Epithelial cell of proximal tubule (primary cell): ENCODE measurements at regions not wholly inside any gene's neighbourhood (a gene's known extent, or its start where the extent isn't known, plus 50 kb on each side); places are given as distances from the start of the nearest gene placed in this dataset.

Experiments used
- DNase-seq: peaks from one replicate; pipeline ENCODE4 v3.0.0-alpha.2; 2011; ENCODE audit warnings: low read depth
- H3K4me3 ChIP-seq: 2 replicates; pipeline ENCODE4 v1.5.1; 2011; ENCODE audit warnings: low read depth, mild to moderate bottlenecking, low read length
- TF ChIP-seq, protein P1 (sequence below): conservative IDR thresholded peaks from 2 replicates; pipeline ENCODE4 v1.5.1; 2012; ENCODE audit warnings: low read depth, mild to moderate bottlenecking, low read length

DNA sequence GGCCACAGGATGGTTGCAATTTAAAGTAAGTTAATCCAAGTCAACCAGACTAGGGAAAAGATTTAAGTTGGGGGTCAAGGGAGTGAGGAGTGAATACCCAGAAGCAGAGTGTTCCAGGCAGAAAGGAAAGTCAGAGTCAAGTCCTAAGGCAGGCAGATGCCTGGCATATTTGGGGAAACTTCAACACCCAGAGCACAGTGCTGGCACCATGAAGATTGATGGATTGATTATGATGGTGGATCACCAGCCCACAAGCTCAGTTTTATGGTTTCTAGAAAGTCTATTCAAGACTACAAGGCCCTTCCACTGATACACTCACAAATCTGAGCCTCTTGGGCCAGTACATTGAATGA, 100.1 kb upstream of the DUSP10 start:
- no peak for DNase-seq
- no peak overlapping the region for H3K4me3 ChIP-seq
- TF ChIP-seq, protein P1, sequence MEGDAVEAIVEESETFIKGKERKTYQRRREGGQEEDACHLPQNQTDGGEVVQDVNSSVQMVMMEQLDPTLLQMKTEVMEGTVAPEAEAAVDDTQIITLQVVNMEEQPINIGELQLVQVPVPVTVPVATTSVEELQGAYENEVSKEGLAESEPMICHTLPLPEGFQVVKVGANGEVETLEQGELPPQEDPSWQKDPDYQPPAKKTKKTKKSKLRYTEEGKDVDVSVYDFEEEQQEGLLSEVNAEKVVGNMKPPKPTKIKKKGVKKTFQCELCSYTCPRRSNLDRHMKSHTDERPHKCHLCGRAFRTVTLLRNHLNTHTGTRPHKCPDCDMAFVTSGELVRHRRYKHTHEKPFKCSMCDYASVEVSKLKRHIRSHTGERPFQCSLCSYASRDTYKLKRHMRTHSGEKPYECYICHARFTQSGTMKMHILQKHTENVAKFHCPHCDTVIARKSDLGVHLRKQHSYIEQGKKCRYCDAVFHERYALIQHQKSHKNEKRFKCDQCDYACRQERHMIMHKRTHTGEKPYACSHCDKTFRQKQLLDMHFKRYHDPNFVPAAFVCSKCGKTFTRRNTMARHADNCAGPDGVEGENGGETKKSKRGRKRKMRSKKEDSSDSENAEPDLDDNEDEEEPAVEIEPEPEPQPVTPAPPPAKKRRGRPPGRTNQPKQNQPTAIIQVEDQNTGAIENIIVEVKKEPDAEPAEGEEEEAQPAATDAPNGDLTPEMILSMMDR = no peak

DNA sequence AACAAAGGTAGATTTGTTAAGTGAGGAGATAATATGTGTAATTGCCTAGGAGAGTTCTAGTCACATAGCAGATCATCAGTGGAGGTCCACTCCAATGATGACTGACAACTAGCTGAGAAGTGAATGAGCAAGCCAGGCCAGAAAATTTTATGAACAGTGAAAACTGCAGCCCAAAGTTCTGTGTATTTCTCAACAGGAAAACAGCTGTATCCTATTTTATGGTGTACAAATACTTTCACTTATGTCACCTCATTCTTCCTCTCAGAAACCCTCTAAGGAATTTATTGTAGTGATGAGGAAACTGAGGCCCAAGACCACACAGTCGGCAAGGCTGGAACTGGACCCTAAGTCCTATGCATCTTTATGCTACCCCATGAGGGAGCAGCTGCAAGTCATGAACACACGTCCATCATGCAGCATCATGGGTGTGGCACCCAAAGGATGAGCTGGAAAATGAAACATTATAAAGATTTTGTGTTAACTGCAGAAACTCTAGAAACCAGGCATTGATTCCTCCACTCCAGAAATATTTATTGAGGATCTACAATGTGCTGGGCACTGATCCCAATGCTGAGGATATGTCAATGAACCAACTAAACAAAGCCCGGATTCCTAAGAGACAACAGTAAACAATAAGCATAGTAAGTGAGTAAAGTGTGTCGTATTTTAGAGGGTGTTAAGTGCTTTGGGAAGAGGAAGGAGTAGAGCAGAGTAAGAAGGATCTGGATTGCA, 99.5 kb upstream of the DUSP10 start:
- no peak overlapping the region for H3K4me3 ChIP-seq
- DNase-seq = no peak
- TF ChIP-seq, protein P1 = no peak

DNA sequence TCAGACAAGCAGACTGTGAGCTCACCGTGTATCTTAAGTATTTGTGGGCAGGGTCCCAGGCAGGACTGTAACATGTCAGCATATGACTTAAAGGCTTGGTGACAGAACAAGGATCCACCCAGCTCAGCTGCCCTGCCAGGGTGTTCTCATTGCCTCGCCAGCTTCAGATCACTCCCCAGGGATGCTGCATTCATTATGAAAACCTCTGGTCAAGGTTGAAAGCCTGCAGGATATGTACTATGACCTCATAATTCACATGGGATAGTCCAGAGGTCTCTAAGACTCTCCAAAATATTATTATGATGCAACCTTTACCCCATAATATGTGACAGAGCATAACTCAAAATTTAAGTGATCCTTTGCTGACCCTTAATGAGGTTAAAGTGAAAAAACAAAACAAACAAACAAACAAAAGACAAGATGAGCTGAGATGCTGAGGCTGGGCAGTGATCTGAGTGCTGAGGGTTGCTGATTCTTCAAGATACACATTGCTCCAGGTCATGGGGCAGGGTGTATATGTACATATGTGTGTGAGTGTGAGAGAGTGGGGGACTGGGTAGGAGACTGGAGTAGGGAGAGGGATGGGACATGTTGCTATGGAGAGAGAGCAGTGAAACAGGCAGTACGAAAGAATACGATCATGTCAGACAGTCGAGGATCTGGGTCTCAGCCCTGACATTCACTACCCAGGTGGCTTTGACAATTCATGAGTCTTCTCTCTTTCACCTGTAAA, 98.8 kb upstream of the DUSP10 start:
- no peak overlapping the region for H3K4me3 ChIP-seq
- DNase-seq = peak; percentile 83
- TF ChIP-seq, protein P1 = no peak

DNA sequence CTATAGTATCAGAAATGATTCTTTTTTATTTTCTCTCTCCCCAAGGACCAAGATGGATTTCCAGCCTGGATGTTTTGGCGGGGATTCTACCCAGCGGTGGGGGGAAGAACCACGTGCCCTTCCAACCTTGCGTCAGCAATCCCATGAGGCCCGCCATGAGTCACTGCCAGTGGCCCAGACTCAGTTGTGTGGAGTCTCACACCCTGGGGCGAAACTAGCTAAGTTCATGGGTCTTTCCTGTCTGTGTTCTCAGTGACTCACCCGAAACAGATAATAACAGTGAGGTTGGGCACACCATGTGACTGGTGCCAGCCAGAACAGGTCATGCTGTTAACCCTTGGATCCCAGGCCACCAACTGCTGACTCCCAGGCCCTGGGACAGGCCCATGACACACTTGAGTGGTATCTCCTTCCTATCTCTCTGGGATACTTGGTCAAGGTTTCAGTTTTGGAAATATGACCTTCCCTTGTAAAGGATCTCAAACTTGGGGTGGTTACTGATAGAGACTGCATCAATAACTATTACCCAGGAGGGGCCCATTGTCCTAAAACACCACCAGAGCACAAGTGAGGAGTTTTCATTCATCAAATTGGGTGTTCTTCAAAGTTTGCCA, 98.0 kb upstream of the DUSP10 start:
- no peak overlapping the region for H3K4me3 ChIP-seq
- TF ChIP-seq, protein P1 = no peak
- peak; percentile 98 for DNase-seq

DNA sequence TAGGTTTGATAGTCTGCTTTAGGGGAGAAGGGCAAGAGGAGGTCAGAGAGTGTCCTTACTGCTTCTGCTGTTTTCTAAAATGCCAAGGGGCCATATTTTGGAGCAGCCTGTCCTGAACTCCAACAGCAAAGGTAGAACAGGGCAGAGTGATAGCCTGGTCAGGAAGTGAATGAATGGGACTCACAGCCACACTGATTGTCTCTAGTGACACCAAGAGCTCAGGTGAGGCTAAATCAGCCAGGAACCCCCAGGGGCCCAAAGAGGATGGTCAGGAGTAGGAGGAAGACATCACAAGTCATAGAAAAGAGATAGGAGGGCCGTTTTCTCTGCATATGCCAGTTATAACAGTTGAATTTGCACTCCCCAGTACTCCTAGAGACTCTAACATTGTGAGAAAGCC, 97.4 kb upstream of the DUSP10 start:
- no peak overlapping the region for H3K4me3 ChIP-seq
- DNase-seq = no peak
- TF ChIP-seq, protein P1 = no peak

DNA sequence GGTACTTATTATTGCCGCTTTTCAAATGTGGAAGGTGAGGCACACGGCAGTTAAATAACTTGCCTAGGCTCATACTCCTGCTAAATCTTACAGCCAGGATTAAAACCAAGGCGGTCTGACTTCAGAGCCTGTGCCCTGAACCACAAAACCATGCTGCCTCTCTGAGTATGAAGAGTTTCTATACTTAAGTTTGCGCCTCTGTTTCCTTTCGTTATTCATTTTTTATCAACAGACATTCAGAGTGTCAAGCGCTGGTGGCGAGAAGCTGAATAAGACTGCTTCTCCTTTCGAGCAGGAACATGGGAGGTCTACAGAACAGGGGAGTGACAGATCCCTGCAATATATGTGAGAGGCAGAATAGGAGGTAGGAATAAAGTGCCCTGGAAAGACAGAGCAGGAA, 96.0 kb upstream of the DUSP10 start:
- no peak for DNase-seq
- no peak overlapping the region for H3K4me3 ChIP-seq
- TF ChIP-seq, protein P1 = no peak
